ENCODE measurements at regions not wholly inside any gene's neighbourhood (a gene's known extent, or its start where the extent isn't known, plus 50 kb on each side); places are given as distances from the start of the nearest gene placed in this dataset.

DNA sequence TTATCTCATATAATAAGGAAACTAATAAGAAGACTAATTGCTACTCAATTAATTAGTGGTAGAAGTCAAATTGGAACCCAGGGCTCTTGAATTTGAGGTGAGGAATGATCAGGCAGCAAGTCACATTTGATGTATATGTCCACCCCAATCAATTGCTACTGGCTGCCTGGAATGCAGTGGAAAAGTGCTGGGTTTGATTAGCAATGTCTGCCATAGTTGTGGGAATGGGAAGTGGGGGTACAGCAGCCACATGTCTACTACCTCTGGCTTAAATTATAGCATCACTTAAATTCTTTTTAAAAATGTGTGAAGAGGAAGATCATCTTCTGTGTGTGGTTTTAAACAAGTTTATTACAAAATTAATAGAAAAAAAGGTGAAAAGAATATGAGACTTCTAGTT lies 50.8 kb upstream of the NAV2 start:
- Histone ChIP-seq H3K36me3 (ENCODE audit: control insufficient read depth in 2 of 2, insufficient read depth in 2 of 2, low read length in 1 of 2) (no peaks in the 10 kb centered on the region), H3K9me3 (replicated peaks; ENCODE audit: control insufficient read depth, insufficient read depth, low read length) (no peaks in the 10 kb centered on the region), H3K27ac (ENCODE audit: control insufficient read depth, insufficient read depth) (no peak overlapping the region), H3K4me1 (ENCODE audit: control insufficient read depth, insufficient read depth, low read length) (no peaks in the 10 kb centered on the region; the same call in 1 of the 2 replicates), H3K79me2 (ENCODE audit: control insufficient read depth, insufficient read depth, low read length) (no peaks in the 10 kb centered on the region), H4K20me1 (ENCODE audit: control insufficient read depth, insufficient read depth) (no peaks in the 10 kb centered on the region), H3K4me3 (no peak overlapping the region), H3K27me3 (replicated peaks in 1 of 2; ENCODE audit: control insufficient read depth in 2 of 2, insufficient read depth in 2 of 2, low read length in 1 of 2) (no peaks in the 10 kb centered on the region), H3K4me2 (ENCODE audit: control insufficient read depth, insufficient read depth) (no peak overlapping the region), H3K9ac (ENCODE audit: control insufficient read depth, insufficient read depth, low read length) (no peak overlapping the region), H2AFZ (ENCODE audit: control insufficient read depth, low read depth, low read length) (no peak overlapping the region)
- intact Hi-C loops (cut with micrococcal nuclease; ENCODE audit: unreplicated experiment) (loop anchor here (2.0 kb wide), 1 partner anchor 19 kb away; no protein-coding TSS in a partner anchor), in situ Hi-C loops (cut with MboI) (no loop called here)
- ATAC-seq (no peak), FAIRE-seq (no peak), DNase-seq (ENCODE audit: low read depth, low spot score) (no peak)
- ChIA-PET SMC1A (ENCODE audit: uncharacterized antibody, unreplicated experiment) (no interaction called here), RAD21 (ENCODE audit: unreplicated experiment) (no interaction called here), CTCF (no interaction called here), POLR2A (no interaction called here)
- no TSS peak for BruUV-seq (replicated peaks)
- TF ChIP-seq, protein P1, sequence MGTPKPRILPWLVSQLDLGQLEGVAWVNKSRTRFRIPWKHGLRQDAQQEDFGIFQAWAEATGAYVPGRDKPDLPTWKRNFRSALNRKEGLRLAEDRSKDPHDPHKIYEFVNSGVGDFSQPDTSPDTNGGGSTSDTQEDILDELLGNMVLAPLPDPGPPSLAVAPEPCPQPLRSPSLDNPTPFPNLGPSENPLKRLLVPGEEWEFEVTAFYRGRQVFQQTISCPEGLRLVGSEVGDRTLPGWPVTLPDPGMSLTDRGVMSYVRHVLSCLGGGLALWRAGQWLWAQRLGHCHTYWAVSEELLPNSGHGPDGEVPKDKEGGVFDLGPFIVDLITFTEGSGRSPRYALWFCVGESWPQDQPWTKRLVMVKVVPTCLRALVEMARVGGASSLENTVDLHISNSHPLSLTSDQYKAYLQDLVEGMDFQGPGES (IDR thresholded peaks at IDR 0.05): no peak
- TF ChIP-seq, protein P2, sequence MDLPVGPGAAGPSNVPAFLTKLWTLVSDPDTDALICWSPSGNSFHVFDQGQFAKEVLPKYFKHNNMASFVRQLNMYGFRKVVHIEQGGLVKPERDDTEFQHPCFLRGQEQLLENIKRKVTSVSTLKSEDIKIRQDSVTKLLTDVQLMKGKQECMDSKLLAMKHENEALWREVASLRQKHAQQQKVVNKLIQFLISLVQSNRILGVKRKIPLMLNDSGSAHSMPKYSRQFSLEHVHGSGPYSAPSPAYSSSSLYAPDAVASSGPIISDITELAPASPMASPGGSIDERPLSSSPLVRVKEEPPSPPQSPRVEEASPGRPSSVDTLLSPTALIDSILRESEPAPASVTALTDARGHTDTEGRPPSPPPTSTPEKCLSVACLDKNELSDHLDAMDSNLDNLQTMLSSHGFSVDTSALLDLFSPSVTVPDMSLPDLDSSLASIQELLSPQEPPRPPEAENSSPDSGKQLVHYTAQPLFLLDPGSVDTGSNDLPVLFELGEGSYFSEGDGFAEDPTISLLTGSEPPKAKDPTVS (IDR thresholded peaks at IDR 0.05; ENCODE audit: low read depth, low read length): no peak
- TF ChIP-seq CREB1 (IDR thresholded peaks at IDR 0.05; ENCODE audit: low read depth) (no peak), RCOR1 (conservative IDR thresholded peaks at IDR 0.05; ENCODE audit: low read depth, low read length) (no peak), SIX5 (IDR thresholded peaks at IDR 0.05; ENCODE audit: low read depth, low read length, severe bottlenecking) (no peak)
- TF ChIP-seq, protein P3, sequence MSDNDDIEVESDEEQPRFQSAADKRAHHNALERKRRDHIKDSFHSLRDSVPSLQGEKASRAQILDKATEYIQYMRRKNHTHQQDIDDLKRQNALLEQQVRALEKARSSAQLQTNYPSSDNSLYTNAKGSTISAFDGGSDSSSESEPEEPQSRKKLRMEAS (IDR thresholded peaks at IDR 0.05; ENCODE audit: low read depth, low read length): no peak
- TF ChIP-seq, protein P4, sequence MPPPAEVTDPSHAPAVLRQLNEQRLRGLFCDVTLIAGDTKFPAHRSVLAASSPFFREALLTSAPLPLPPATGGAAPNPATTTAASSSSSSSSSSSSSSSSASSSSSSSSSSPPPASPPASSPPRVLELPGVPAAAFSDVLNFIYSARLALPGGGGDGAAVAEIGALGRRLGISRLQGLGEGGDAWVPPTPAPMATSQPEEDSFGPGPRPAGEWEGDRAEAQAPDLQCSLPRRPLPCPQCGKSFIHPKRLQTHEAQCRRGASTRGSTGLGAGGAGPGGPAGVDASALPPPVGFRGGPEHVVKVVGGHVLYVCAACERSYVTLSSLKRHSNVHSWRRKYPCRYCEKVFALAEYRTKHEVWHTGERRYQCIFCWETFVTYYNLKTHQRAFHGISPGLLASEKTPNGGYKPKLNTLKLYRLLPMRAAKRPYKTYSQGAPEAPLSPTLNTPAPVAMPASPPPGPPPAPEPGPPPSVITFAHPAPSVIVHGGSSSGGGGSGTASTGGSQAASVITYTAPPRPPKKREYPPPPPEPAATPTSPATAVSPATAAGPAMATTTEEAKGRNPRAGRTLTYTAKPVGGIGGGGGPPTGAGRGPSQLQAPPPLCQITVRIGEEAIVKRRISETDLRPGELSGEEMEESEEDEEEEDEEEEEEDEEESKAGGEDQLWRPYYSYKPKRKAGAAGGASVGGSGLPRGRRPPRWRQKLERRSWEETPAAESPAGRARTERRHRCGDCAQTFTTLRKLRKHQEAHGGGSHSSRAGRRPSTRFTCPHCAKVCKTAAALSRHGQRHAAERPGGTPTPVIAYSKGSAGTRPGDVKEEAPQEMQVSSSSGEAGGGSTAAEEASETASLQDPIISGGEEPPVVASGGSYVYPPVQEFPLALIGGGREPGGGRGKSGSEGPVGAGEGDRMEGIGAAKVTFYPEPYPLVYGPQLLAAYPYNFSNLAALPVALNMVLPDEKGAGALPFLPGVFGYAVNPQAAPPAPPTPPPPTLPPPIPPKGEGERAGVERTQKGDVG (CRISPR knock-in tag; IDR thresholded peaks at IDR 0.05): no peak

Measured in GM12878 (cell line).